Stomach (tissue), 4 donors: ENCODE measurements at regions not wholly inside any gene's neighbourhood (a gene's known extent, or its start where the extent isn't known, plus 50 kb on each side); places are given as distances from the start of the nearest gene placed in this dataset.

Experiments
- CTCF ChIP-seq, 7 experiments: fragments of 450-650 bp in 4 of 7; fragments of 200-600 bp in 3 of 7; sonication (generic) in 3 of 7; IDR thresholded peaks; one replicate each; pipeline ENCODE4 v1.5.1; 2016 to 2019; ENCODE audit warnings: antibody characterized with exemption in 7 of 7, control low read depth in 2 of 7, mild to moderate bottlenecking in 1 of 7
- EP300 ChIP-seq: sonication (generic); formaldehyde crosslinking; IDR thresholded peaks from one replicate; pipeline ENCODE4 v1.6.1; 2017; ENCODE audit warnings: antibody characterized with exemption
- POLR2A ChIP-seq, 4 donors: fragments of 450-650 bp; IDR thresholded peaks; one replicate each; pipeline ENCODE4 v1.6.1; 2016; ENCODE audit warnings: antibody characterized with exemption in 4 of 4, control low read depth in 2 of 4, mild to moderate bottlenecking in 1 of 4, moderate library complexity in 1 of 4

DNA sequence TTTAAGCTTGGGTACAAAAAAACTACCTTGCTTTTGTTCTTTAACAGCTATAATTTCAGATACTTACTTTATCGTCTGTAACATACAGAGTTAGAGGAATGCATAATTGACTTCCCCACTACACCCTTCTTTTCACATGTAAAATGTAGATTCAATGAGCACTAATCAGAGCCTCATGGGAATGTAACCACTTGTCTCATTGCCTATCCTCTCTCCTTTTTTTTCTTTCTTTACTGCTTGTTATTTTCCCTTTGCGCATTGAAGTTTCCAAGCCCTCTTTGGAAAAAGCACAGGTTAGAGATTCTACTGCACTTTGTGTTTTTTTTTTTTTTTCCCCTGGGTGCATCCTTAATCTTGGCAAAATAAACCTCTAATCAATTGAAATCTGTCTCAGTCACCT is 965.1 kb upstream of the PABPC4L start:
- TF ChIP-seq CTCF (IDR thresholded peaks at IDR 0.05) (no peak), POLR2A (IDR thresholded peaks at IDR 0.05) (no peak), EP300 (no peak)
